NOMO-1 treated with DMSO at 0.1 percent for 48 hours (cell line): ENCODE measurements at regions not wholly inside any gene's neighbourhood (a gene's known extent, or its start where the extent isn't known, plus 50 kb on each side); places are given as distances from the start of the nearest gene placed in this dataset.
A peak's percentile ranks its signal among the peaks of the same experiment; 100 is the strongest.
"Not testable (repeated sequence)": the region's sequence is repeated elsewhere in the genome, so short reads cannot be mapped to it uniquely, and the experiment has no call there.

ENCODE experiments used
- DNase-seq: peaks from one replicate; lab custom pipeline; 2025; ENCODE audit not compliant: unreplicated experiment; lab: John Stamatoyannopoulos, UW

- DNase-seq, result not testable (repeated sequence)
Observed at GRCh38 chr5:71343994-71344393, 111.5 kb upstream of the BDP1 start.

- DNase-seq, result not testable (repeated sequence)
Observed at GRCh38 chr5:71372601-71373000, 82.8 kb upstream of the BDP1 start.

- DNase-seq, result not testable (repeated sequence)
Observed at GRCh38 chr5:71373054-71373734, 82.3 kb upstream of the BDP1 start.

- not testable (repeated sequence) for DNase-seq
Observed at GRCh38 chr5:71384204-71384603, 71.2 kb upstream of the BDP1 start.

GRCh38 chr5:71384706-71385105, 70.7 kb upstream of the BDP1 start:
- DNase-seq, result no peak

- not testable (repeated sequence) for DNase-seq
Observed at GRCh38 chr5:71385208-71385607, 70.2 kb upstream of the BDP1 start.

GRCh38 chr5:71388184-71388583, 67.3 kb upstream of the BDP1 start:
- peak; percentile 14 for DNase-seq

- DNase-seq, result not testable (repeated sequence)
Observed at GRCh38 chr5:71398400-71398799, 57.1 kb upstream of the BDP1 start.

GRCh38 chr5:71398859-71399258, 56.6 kb upstream of the BDP1 start:
- not testable (repeated sequence) for DNase-seq

- DNase-seq, result not testable (repeated sequence)
Observed at GRCh38 chr5:71399443-71399842, 56.0 kb upstream of the BDP1 start.

GRCh38 chr5:71400626-71401025, 54.8 kb upstream of the BDP1 start:
- DNase-seq, result not testable (repeated sequence)

- DNase-seq, result not testable (repeated sequence)
Observed at GRCh38 chr5:71401150-71401549, 54.3 kb upstream of the BDP1 start.

- DNase-seq, result not testable (repeated sequence)
Observed at GRCh38 chr5:71401564-71401963, 53.9 kb upstream of the BDP1 start.

GRCh38 chr5:71404441-71404840, 51.0 kb upstream of the BDP1 start:
- not testable (repeated sequence) for DNase-seq

GRCh38 chr5:71404936-71405335, 50.5 kb upstream of the BDP1 start:
- DNase-seq, result not testable (repeated sequence)
